ENCODE measurements at regions not wholly inside any gene's neighbourhood (a gene's known extent, or its start where the extent isn't known, plus 50 kb on each side); places are given as distances from the start of the nearest gene placed in this dataset.
A peak's percentile ranks its signal among the peaks of the same experiment; 100 is the strongest.
"Not testable (repeated sequence)": the region's sequence is repeated elsewhere in the genome, so short reads cannot be mapped to it uniquely, and the experiment has no call there.

DNA sequence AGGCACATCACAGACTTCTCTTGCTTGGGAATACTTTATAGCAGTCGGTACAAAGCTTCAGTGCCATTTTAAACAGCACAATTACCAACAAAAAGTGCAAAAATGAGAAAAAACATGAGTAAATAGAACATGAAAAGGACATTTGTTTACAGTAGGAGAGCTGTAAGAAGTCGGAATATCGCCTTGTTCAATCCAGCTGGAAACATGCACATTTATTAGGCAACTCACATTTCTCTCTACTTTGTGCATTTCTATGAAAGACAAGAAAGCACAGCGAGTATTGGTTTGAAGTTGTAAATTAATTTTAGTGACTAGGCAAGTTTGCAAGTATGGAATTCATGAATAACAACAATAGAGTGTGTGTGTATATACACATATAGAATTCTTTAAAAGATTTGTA, 484.7 kb downstream of the DACH1 start:
- no peak for DNase-seq

DNA sequence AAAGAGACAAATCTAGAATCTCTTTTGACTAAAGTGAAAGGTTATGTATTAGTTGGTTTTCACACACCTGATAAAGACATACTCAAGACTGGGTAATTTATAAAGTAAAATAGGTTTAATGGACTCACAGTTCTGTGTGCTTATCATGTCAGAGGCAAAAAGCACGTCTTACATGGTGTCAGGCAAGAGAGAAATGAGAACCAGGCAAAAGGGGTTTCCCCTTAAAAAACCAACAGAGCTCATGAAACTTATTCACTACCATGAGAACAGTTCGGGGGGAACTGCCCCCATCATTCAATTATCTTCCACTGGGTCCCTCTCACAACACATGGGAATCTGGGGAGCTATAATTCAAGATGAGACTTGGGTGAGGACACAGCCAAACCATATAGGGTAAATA, 486.8 kb downstream of the DACH1 start:
- DNase-seq = no peak

DNA sequence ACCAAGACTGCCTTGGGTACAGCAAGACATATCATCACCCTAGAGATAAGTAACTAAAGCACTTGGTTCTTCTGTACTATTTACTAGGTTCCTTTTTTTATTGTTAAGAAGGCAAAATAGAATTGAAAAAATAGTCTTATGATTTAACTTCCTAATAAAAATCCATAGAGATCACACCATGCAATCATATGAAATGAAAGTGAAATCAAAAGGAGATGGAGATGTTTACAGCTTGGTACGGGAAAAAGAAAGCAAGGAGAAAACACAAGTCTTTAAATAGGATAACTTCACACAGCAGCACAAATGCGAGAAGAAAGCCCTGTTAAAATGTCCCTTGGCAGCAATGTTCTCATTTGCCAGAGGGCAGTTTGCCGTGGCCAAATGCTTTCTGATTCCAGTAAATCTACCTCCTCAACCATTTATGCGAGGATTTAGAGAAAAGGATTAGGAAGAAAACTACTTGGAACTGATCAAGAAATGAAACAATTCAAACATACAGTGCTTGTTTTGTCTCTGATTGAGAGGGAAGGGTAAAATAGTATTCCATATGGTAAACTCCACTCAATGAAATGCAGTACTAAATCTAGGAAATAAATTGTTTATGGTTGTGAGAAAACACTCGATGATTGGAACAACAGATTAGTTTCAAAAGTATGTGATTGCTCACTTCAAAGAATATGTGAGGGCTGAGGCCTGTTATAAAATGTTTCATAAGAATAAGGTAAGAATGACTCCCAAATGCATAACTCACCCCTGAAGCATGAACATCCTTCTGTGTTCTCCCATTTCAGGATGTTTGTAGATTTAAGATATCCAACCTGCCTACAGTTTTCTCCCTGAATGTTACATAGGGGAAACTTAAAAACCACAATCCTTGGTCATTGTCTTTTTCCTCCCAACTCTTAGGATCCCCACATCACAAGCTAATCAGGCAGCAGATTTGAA, 487.8 kb downstream of the DACH1 start:
- DNase-seq = no peak

DNA sequence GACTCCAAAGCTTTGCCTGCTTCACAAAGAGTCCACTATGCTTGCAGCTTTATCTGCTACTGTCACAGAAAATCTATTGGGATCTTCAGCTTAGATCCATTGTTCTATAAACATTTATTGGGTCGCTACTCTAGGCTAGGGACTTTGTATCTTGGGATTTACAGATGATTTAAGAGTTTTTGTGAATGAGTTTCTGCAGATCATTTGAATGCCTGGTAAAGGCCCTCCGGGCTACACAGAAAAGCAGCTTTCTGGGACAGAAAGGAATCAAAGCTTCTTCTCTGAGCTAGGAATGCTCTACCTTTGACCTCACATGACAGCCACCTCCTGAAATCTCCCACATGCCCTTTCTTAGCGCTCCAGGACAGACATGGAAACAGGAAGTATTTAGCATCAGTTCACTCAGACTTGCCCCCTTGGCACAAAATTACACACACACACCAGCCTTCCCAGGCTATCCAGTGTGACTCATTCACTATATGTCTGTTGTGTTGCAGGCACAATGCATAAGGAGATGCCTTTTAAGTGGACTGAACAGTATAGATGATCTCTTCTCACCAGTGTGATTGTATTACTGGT, 492.4 kb downstream of the DACH1 start:
- no peak for DNase-seq

DNA sequence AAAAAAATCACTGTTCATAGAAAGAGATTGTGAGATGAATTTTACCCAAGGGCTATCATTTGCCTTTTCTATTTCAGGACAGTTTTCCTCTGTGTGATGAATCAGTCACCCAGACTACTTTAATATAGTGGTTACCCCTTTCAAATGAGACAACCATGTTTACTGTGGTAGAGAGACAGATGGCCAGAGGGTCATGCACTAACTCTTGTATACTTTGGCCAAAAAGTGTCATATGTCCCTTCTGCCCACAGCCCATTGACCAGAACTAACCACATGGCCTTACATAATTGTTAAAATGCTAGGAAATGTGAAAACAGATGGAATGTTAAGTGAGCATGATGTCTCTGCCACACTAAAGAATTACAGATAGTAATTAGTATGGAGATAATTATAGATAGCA, 498.7 kb downstream of the DACH1 start:
- no peak for DNase-seq

DNA sequence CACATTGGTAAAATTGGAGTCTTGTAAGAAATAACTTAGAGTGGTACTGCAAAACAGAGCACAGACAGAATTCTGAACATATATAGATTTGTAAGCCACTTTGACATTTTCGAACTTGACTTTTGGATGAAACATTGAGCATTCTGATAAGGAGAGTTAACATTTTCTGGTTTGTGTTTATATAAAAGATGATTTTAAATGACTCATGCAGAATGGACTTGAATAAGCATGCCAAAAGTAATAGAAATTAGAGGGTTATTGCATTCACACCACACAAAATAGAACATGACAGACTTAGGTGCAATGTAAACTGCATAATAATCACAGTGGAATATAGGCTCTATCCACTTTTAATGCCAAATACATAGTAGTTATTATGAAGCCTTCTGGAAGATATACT, 507.0 kb downstream of the DACH1 start:
- DNase-seq = no peak

DNA sequence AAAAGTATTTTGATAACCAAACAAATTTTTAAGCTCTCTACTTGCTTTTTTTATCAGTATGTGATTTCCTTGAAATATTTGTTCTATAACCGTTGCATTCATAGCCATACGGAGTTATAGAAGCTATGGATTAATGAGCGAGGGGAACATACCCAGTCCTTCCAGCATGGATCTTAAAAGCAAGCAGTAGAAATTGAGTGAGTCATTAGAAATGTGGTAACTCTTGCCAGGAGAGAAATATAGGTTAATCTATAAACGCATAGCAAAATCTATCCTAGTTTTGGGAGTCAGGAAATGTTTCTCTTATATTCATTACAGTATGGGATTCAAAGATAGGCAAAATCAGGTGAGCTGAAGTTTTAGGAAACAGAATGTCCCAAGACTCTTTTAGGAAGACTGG, 507.4 kb downstream of the DACH1 start:
- no peak for DNase-seq

DNA sequence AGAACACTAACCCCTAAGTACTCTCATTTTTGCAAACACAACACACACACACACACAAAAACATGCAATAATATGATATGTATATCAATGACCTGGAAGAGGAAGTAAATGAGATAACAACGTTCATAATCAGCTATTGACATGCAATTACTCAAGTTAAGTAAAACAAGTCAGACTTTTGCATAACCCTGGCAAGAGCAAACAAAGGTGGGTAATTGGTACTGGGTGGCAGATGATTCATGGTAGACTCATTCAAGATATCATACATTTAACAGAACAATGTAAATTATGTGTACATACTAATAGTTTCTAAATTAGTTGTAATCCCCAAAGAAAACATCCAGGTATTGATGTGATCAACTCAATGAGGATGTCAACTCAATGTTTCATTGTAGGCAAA, 508.8 kb downstream of the DACH1 start:
- DNase-seq = no peak

DNA sequence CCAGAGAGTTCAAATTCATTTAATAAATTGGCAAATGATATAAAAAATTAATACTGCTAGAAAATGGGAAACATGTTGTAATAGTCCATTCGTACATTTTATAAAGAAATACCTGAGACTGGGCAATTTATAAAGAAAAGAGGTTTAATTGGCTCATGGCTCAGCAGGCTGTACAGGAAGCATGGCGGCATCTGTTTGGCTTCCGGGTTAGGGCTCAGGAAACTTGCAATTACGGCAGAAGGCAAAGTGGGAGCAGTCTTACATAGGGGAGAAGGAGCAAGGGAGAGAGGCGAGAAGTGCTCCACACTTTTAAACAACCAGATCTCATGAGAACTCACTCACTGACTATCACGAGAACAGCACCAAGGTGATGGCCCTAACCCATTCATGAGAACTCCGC, 512.0 kb downstream of the DACH1 start:
- no peak for DNase-seq

DNA sequence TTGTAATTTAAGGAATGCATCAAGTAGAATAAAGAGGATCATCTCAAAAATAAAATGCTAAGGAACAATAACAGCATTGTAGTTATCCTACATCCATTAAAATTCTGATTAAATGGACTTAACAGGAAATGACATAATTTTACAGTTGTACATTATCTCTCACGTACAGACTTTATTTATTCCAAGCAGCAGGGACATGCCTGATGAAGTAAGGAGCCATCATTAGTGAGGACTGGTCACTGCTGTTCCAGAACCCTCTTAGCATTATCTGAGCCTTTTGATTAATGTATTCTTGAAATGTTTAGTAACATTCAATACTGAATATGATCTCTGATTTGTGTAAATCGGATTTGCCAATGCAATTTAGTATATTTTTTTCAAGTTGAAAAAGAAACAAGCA, 516.1 kb downstream of the DACH1 start:
- DNase-seq = no peak

DNA sequence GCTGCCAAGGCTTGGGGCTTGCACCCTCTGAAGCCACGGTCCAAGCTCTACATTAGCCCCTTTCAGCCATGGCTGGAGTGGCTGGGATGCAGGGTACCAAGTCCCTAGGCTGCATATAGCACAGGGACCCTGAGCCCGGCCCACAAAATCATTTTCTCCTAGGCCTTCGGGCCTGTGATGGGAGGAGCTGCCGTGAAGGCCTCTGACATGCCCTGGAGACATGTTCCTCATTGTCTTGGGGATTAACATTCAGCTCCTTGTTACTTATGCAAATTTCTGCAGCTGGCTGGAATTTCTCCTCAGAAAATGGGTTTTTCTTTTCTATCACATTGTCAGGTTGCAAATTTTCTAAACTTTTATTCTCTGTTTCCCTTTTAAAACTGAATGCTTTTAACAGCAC, 521.1 kb downstream of the DACH1 start:
- not testable (repeated sequence) for DNase-seq

DNA sequence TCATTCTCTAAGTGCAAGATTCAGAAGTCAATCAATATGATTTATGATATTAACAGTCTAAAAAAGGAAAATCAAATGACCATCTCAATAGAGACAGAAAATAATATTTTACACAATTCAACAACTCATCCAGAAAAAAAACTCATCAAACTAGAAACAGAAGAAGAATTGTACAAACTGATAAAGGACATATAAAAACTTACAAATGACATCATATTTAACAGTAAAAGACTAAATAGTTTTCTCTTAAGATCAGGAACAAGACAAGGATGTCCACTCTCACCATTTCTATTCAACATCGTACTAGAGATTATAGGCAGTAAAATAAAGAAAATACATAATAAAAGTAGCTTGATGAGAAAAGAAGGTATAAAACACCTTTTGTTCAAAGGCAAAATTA, 527.3 kb downstream of the DACH1 start:
- DNase-seq = no peak

DNA sequence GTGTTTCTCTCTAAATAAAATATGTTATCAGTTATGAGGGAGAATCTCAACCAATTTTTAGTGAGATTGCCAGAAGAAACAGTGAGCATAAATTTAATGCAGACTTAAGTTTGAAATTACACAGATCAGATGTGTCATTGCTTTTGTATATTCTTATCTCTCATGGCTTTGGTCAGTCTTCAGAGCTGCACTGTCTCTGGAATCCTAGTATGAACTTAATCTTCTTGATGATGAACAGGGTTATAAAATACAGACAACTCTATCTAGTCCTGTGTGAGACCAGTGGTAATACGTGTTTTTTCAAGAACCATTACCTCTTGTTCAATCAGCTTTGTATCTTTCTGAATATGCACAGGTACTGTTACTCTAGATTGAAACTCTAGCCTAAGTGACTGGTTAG, 528.0 kb downstream of the DACH1 start:
- DNase-seq = no peak

DNA sequence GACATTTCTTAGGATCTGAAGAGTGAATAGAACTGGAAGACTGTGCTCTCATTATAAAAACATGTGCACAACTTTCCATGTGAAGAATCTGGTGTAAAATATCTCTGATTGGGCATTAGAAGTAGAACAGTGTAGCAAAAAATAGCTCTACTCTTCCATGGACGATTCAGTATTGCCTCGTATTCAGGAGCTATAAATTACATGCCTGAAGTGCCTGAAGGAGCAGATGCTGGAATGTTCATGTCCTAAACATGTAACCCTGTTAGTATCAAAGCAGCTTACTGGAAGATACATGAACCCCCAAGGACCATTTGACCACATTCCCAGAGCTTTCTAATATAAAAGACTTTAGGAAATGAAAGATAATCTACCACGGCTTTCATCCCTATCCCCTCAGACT, 528.9 kb downstream of the DACH1 start:
- DNase-seq = no peak

DNA sequence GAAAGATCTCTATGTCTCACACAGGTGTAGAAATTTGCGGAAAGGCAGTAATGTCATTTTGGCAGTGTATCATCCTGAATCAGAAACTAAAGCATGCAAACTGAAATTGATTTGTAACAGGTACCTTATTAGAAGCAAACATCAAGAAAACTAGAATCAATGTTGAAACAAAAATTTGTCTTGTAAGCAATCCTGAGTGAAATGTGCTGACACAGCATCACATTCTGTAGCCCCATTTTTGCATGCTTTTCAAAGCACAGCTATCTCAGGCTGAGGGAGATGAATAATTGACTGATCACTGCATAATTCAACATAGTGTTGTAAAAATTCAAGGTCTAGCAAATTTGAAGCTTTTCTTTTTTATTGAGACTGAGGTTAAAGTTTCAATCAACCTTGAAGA, 539.7 kb downstream of the DACH1 start:
- DNase-seq = no peak

DNA sequence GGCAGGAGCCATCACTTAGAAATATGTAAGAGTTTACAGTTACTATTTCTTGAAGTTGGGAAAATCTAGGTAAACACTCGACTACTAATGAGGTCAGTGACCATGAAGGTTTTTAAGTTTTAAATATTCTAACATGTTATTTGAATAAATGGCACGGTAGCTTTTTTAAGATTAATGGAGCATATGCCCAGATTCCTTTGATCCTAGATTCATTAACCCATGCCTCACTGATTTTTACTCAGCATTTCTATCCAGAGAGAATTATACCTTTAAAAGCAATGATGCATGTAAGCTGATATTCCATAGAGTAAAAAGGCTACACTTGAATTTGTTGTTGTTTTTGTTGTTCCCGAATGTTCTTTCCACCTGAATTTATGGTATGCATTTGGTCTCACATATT, 541.4 kb downstream of the DACH1 start:
- peak; percentile 4 for DNase-seq

DNA sequence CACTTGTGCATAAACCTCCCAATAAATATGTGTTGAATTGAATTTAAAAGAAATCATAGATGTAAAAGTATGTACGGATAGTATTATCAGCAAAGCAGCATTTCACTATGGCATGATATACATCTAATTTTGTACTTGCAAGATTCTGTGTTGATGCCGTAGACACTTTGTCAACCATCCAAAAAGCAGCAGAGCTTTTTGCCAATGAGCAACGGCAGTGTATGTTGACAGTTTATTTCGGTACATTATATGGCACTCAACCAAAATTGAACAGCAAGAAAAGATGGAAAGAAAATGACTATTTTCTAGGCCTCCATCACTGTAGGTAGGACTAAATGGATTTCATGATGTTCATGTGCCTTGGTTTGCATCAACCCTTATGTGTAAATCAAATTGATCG, 543.7 kb downstream of the DACH1 start:
- DNase-seq = no peak

DNA sequence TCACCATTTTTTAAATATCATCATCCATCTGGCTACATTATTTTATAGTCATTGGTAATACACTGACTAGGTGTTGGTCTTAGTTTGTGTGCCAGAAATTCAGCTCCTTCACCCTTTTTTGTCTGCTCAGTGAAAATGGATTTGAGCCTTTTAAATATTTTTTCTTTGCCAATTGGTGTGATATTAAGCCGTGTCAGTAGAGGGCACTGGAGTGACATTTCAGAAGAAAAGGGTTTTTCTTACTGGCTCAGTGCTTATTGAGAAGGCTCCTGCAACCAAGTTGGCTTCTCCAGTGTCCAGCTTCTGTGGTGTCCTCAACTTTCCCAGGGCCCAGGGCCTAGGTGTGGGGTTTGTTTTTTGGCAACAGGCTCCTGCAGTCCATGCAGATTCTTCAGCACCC, 546.6 kb downstream of the DACH1 start:
- DNase-seq = no peak

DNA sequence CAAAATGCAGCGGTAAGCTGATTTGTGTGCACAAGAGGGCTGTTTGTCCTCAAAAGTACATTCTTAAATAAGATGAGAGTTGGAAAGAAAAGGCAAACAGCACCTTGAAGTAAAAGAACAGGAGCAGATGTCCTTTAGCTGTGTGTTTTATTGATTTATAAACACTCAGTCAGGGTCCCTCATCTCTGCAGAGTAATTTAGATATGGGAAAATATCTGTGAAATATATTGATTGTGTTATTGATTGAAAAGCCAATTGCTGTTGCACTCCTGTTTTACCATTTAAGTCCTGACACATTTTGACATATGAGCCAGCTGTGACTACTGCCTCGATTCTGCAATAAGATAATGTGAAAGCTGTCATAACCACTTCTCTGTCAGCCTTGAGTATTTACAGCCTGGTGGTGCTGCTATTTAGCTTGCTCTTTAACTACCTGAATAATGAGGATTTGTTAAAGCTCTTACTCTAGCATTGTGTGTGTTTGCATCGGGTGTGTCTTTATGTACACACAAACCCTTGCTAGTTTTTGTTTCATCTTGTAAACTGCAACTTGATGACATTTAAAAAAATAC, 550.1 kb downstream of the DACH1 start:
- DNase-seq = no peak

DNA sequence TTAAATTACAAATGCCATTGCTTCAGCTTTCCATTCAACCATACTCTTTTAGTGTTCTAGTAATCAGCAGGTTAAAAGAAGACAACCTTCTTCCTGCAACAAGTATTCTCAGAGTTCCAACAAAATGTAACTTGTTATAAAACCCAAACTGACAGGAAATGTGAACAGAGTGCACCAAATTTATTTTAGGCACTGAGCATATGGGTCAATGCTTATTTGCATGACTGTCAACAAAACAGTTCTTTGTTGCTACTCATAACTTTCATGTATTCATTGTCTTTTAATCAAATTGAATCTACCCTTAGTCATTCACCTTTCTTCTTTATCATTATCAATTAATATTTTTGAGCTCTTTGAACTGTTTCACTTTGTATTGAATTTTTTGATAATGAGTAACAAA, 554.1 kb downstream of the DACH1 start:
- no peak for DNase-seq

DNA sequence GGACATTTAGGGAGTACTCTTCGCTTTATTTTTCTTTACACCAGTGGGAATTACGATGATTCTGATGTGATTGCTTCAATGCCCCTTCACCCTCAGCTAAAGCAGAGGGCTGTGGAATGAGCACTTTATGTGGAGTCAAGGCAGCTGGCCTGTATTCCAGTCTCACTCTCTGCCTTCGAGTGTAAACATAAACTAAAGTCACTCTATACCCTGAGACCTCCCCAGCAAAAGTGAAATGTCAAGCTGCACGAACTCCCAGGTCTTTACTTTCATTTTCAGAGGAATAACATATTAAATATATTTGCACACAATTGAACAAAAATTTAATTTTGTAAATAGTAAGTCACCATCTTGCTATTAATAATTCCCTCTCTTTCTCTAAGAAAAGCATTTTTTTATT, 557.1 kb downstream of the DACH1 start:
- no peak for DNase-seq

DNA sequence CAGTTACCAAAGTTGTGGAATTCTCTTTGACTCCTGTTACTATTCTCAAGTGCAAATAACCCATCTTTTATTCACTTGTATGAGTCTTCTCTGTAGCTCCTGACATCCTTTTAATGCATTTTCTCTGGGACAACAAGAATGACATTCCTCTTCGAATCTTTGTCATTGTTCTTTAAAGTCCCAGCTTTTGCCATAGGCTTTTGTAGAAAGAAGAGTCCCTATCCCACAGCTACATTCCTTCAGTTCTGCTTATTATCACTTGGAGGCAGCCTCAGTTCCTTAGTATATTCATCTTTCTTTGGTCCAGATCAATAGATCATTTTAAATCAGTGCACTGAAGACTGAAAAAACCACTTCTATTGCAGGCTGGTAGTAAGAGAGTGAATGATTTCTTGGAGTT, 560.2 kb downstream of the DACH1 start:
- DNase-seq = no peak

DNA sequence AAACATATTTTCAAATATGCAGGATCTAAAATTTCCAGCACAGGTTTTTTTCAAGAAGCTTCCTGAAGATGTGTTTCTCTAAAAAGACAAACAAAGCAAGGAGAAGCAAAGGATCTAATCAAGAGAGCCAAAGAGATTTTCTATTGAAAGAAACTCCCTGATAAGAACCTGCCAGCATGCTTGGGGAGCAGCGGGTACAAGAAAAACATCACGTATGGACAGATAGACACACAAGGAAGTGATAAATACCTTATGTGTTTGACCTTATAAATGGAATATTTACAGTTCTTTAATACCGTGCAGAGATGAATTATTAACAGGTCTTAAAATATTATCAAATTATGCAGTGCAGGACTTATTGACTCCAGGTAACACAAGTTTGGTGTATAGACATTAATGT, 562.1 kb downstream of the DACH1 start:
- no peak for DNase-seq

DNA sequence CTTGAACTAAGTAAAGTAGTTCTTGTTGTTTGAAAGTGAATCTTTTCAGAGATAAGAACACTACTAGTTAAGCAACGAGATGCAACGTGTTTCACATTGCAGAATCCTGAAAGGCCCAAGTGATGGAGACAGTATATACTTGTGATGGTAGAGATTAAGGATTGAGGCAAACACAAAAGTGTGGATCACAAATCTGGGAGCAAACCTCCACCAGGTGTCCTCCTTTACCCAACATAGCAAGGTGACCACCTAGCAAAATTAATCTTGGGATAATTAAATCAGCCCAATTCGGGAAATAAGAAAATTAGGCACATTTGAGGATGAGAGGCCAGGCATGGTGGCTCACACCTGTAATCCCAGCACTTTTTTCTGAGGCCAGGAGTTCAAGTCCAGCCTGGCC, 563.9 kb downstream of the DACH1 start:
- DNase-seq = no peak

DNA sequence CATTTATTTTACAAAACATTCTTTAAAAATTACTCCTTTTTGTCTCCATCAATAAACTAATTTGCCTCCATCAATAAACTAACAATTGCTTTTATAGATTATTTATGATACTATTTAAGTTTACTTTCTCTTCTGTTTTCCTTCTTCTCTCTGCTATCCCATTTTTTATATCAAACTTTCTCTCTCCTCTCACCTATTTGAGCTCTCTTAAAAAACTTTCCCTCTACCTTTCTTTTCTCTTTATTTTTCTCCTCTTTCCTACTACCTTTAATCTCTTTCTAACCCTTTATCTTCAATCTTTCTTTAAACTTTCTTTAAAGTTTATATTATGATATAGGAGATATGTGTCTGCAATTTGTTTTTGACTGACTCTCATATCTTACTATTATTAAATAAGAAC, 566.4 kb downstream of the DACH1 start:
- DNase-seq = no peak
